ENCODE measurements at regions not wholly inside any gene's neighbourhood (a gene's known extent, or its start where the extent isn't known, plus 50 kb on each side); places are given as distances from the start of the nearest gene placed in this dataset.
"Not testable (repeated sequence)": the region's sequence is repeated elsewhere in the genome, so short reads cannot be mapped to it uniquely, and the experiment has no call there.

GRCh38 chr18:9019135-9019534 is 83.4 kb upstream of the NDUFV2 start:
- no peaks in the 10 kb centered on the region for H3K9me3 Mint-ChIP-seq (ENCODE audit: unreplicated experiment)
- TF ChIP-seq, protein P1, sequence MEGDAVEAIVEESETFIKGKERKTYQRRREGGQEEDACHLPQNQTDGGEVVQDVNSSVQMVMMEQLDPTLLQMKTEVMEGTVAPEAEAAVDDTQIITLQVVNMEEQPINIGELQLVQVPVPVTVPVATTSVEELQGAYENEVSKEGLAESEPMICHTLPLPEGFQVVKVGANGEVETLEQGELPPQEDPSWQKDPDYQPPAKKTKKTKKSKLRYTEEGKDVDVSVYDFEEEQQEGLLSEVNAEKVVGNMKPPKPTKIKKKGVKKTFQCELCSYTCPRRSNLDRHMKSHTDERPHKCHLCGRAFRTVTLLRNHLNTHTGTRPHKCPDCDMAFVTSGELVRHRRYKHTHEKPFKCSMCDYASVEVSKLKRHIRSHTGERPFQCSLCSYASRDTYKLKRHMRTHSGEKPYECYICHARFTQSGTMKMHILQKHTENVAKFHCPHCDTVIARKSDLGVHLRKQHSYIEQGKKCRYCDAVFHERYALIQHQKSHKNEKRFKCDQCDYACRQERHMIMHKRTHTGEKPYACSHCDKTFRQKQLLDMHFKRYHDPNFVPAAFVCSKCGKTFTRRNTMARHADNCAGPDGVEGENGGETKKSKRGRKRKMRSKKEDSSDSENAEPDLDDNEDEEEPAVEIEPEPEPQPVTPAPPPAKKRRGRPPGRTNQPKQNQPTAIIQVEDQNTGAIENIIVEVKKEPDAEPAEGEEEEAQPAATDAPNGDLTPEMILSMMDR (IDR thresholded peaks at IDR 0.05; ENCODE audit: unreplicated experiment), result no peak
- no peaks in the 10 kb centered on the region for H3K27me3 Mint-ChIP-seq (ENCODE audit: insufficient read depth, unreplicated experiment)
- no peaks in the 10 kb centered on the region for H3K36me3 Mint-ChIP-seq (ENCODE audit: insufficient read depth, unreplicated experiment)
- peaks cover 13% of the 10 kb centered on the region for H3K4me1 Mint-ChIP-seq (ENCODE audit: insufficient read depth, unreplicated experiment)
- no peak overlapping the region for H3K4me3 Mint-ChIP-seq (ENCODE audit: unreplicated experiment)
- ChIA-PET POLR2A (interaction anchor here (0.6 kb wide), 2 partner anchors 12 to 37 kb away, joined by 3 read pairs; no protein-coding TSS in a partner anchor), CTCF (interaction anchor here (0.7 kb wide), 1 partner anchor 1848 kb away, joined by 3 read pairs; no protein-coding TSS in a partner anchor)
- intact Hi-C loops (cut with micrococcal nuclease), result no loop called here
- no peak overlapping the region for H3K27ac Mint-ChIP-seq (ENCODE audit: low read depth, unreplicated experiment)
- BruUV-seq (replicated peaks), result no TSS peak
- no peak for DNase-seq (ENCODE audit: unreplicated experiment)

GRCh38 chr18:9020221-9020620 is 82.3 kb upstream of the NDUFV2 start:
- peak; percentile 32 for DNase-seq (ENCODE audit: unreplicated experiment)

GRCh38 chr18:9021458-9021857 is 81.0 kb upstream of the NDUFV2 start:
- POLR2A ChIA-PET, result interaction anchor here (0.7 kb wide), 1 partner anchor 46 kb away, joined by 4 read pairs; no protein-coding TSS in a partner anchor
- BruUV-seq (replicated peaks), result no TSS peak
- CTCF ChIA-PET, result interaction anchor here (1.0 kb wide), 1 partner anchor 33 kb away, joined by 4 read pairs; no protein-coding TSS in a partner anchor
- Mint-ChIP-seq H3K36me3 (ENCODE audit: insufficient read depth, unreplicated experiment) (no peaks in the 10 kb centered on the region), H3K27ac (ENCODE audit: low read depth, unreplicated experiment) (no peak overlapping the region), H3K27me3 (ENCODE audit: insufficient read depth, unreplicated experiment) (no peaks in the 10 kb centered on the region), H3K4me3 (ENCODE audit: unreplicated experiment) (no peak overlapping the region), H3K4me1 (ENCODE audit: insufficient read depth, unreplicated experiment) (peaks cover 13% of the 10 kb centered on the region), H3K9me3 (ENCODE audit: unreplicated experiment) (no peaks in the 10 kb centered on the region)
- DNase-seq (ENCODE audit: unreplicated experiment), result no peak
- intact Hi-C loops (cut with micrococcal nuclease), result no loop called here
- TF ChIP-seq, protein P1 (IDR thresholded peaks at IDR 0.05; ENCODE audit: unreplicated experiment), result no peak

More at GRCh38 chr18:9020221-9020620, 82.3 kb upstream of the NDUFV2 start:
- no peaks in the 10 kb centered on the region for H3K27me3 Mint-ChIP-seq (ENCODE audit: insufficient read depth, unreplicated experiment)
- no peak overlapping the region for H3K27ac Mint-ChIP-seq (ENCODE audit: low read depth, unreplicated experiment)
- TF ChIP-seq, protein P1 (IDR thresholded peaks at IDR 0.05; ENCODE audit: unreplicated experiment), result no peak
- no peak overlapping the region for H3K4me3 Mint-ChIP-seq (ENCODE audit: unreplicated experiment)
- H3K4me1 Mint-ChIP-seq (ENCODE audit: insufficient read depth, unreplicated experiment), result peaks cover 13% of the 10 kb centered on the region
- no peaks in the 10 kb centered on the region for H3K36me3 Mint-ChIP-seq (ENCODE audit: insufficient read depth, unreplicated experiment)
- intact Hi-C loops (cut with micrococcal nuclease), result no loop called here
- no TSS peak for BruUV-seq (replicated peaks)
- ChIA-PET CTCF (no interaction called here), POLR2A (no interaction called here)
- H3K9me3 Mint-ChIP-seq (ENCODE audit: unreplicated experiment), result no peaks in the 10 kb centered on the region

GRCh38 chr18:9022397-9023155 is 79.9 kb upstream of the NDUFV2 start:
- TF ChIP-seq, protein P1 (IDR thresholded peaks at IDR 0.05; ENCODE audit: unreplicated experiment), result no peak
- Mint-ChIP-seq H3K4me1 (ENCODE audit: insufficient read depth, unreplicated experiment) (peaks cover 9% of the 10 kb centered on the region), H3K27me3 (ENCODE audit: insufficient read depth, unreplicated experiment) (no peaks in the 10 kb centered on the region), H3K27ac (ENCODE audit: low read depth, unreplicated experiment) (no peak overlapping the region), H3K36me3 (ENCODE audit: insufficient read depth, unreplicated experiment) (no peaks in the 10 kb centered on the region), H3K4me3 (ENCODE audit: unreplicated experiment) (no peak overlapping the region), H3K9me3 (ENCODE audit: unreplicated experiment) (no peaks in the 10 kb centered on the region)
- ChIA-PET POLR2A (interaction anchor here (0.7 kb wide), 1 partner anchor 47 kb away, joined by 4 read pairs; no protein-coding TSS in a partner anchor), CTCF (interaction anchor here (0.6 to 1.0 kb wide), 4 partner anchors 24 to 570 kb away, joined by 3 to 4 read pairs (median 4); no protein-coding TSS in a partner anchor)
- DNase-seq (ENCODE audit: unreplicated experiment), result peak; percentile 18
- intact Hi-C loops (cut with micrococcal nuclease), result no loop called here
- BruUV-seq (replicated peaks), result no TSS peak

DNA sequence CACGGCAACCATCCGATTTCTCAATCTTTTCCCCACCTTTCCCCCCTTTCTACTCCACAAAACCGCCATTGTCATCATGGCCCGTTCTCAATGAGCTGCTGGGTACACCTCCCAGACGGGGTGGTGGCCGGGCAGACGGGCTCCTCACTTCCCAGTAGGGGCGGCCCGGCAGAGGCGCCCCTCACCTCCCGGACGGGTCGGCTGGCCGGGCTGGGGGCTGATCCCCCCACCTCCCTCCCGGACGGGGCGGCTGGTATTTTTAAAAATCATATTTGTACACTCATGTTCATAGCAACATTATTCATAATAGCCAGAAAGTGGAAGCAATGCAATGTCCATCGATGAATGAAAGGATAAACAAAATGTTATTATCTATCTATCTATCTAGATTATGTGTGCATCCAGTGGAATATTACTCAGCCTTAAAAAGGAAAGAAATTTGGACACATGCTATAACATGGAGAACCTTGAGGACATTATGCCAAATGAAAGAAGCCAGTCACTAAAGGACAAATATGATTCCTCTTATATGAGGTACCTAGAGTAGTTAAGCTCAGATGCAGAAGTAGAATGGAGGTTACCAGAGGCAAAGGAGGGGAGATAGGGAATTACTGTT is 78.4 kb upstream of the NDUFV2 start:
- BruUV-seq (replicated peaks); CTCF ChIA-PET; DNase-seq (ENCODE audit: unreplicated experiment); H3K36me3 Mint-ChIP-seq (ENCODE audit: insufficient read depth, unreplicated experiment); H3K9me3 Mint-ChIP-seq (ENCODE audit: unreplicated experiment); H3K27ac Mint-ChIP-seq (ENCODE audit: low read depth, unreplicated experiment); H3K4me3 Mint-ChIP-seq (ENCODE audit: unreplicated experiment); POLR2A ChIA-PET; intact Hi-C loops (cut with micrococcal nuclease); H3K4me1 Mint-ChIP-seq (ENCODE audit: insufficient read depth, unreplicated experiment); H3K27me3 Mint-ChIP-seq (ENCODE audit: insufficient read depth, unreplicated experiment): not testable (repeated sequence)

Data from MCF 10A (cell line).